H1 (cell line): ENCODE measurements at regions not wholly inside any gene's neighbourhood (a gene's known extent, or its start where the extent isn't known, plus 50 kb on each side); places are given as distances from the start of the nearest gene placed in this dataset.

Source experiments
- CEBPB ChIP-seq: IDR thresholded peaks from 2 replicates; pipeline ENCODE4 v1.6.1; 2012; ENCODE audit warnings: low read depth, low read length
- EZH2 ChIP-seq: fragments of 200-600 bp; sonication (generic); IDR thresholded peaks from 2 replicates; pipeline ENCODE4 v1.7.1; 2012; ENCODE audit warnings: low read depth, mild to moderate bottlenecking, moderate library complexity, low read length, inconsistent platforms; ENCODE audit not compliant: severe bottlenecking
- FOSL1 ChIP-seq: IDR thresholded peaks from 2 replicates; pipeline ENCODE4 v1.6.1; 2011; ENCODE audit warnings: mild to moderate bottlenecking, low read depth, low read length, moderate library complexity; ENCODE audit not compliant: insufficient read depth
- HDAC6 ChIP-seq: IDR thresholded peaks from one replicate; pipeline ENCODE4 v1.7.1; 2012; ENCODE audit warnings: low read depth, mild to moderate bottlenecking, inconsistent platforms, low read length, moderate library complexity
- KDM1A ChIP-seq: fragments of 200-600, 300-600 bp; sonication (generic); IDR thresholded peaks from 2 replicates; pipeline ENCODE4 v1.7.1; 2016; ENCODE audit warnings: mild to moderate bottlenecking, low read length, borderline replicate concordance
- RAD21 ChIP-seq, 2 experiments: IDR thresholded peaks in 1 of 2; conservative IDR thresholded peaks in 1 of 2; 2 replicates each; pipeline ENCODE4 v1.6.1; 2011; ENCODE audit warnings: low read depth in 2 of 2, low read length in 2 of 2, improper control_type of control experiment in 1 of 2, inconsistent platforms in 1 of 2, mild to moderate bottlenecking in 1 of 2, moderate library complexity in 1 of 2
- RXRA ChIP-seq: IDR thresholded peaks from 2 replicates; pipeline ENCODE4 v1.6.1; 2011; ENCODE audit warnings: low read depth, mild to moderate bottlenecking, low read length, moderate library complexity; ENCODE audit not compliant: insufficient read depth
- SIN3A ChIP-seq, 2 experiments: IDR thresholded peaks in 1 of 2; conservative IDR thresholded peaks in 1 of 2; 2 replicates each; pipeline ENCODE4 v1.6.1; 2011 to 2012; ENCODE audit warnings: low read length in 2 of 2, improper control_type of control experiment in 1 of 2, low read depth in 1 of 2, mild to moderate bottlenecking in 1 of 2
- SIRT6 ChIP-seq: IDR thresholded peaks from one replicate; pipeline ENCODE4 v1.7.1; 2012; ENCODE audit warnings: low read length, inconsistent platforms
- SRF ChIP-seq: IDR thresholded peaks from 2 replicates; pipeline ENCODE4 v1.6.1; 2011; ENCODE audit warnings: mild to moderate bottlenecking, low read depth, low read length, moderate library complexity
- TAF1 ChIP-seq: IDR thresholded peaks from 2 replicates; pipeline ENCODE4 v1.6.1; 2011; ENCODE audit warnings: mild to moderate bottlenecking, low read depth, low read length
- TF ChIP-seq, protein P1 (sequence below): fragments of 300-600 bp; sonication (generic); IDR thresholded peaks from 2 replicates; pipeline ENCODE4 v1.7.1; 2012; ENCODE audit warnings: low read length, moderate library complexity, mild to moderate bottlenecking, inconsistent platforms; ENCODE audit not compliant: insufficient replicate concordance

DNA sequence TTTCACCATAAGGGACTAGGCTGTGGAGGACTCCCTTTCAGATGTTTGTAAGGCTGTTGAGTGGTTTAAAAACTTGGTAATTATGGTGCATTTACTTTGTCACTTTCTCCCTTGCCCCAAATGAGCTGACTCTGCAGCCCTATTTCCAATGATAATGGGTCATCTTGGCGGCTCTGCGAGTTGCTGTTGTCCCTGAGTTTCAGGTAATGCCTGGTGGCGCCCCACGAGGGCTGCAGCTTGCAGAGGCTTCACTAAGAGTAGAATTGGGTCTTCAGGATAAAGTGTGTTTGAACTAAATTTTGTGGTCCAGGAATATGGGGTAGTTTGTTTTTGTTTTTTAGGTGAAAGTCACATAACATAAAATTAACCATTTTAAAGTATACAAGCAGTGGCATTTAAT, 450.1 kb upstream of the CFAP20DC start (continued):
- TF ChIP-seq, protein P1, sequence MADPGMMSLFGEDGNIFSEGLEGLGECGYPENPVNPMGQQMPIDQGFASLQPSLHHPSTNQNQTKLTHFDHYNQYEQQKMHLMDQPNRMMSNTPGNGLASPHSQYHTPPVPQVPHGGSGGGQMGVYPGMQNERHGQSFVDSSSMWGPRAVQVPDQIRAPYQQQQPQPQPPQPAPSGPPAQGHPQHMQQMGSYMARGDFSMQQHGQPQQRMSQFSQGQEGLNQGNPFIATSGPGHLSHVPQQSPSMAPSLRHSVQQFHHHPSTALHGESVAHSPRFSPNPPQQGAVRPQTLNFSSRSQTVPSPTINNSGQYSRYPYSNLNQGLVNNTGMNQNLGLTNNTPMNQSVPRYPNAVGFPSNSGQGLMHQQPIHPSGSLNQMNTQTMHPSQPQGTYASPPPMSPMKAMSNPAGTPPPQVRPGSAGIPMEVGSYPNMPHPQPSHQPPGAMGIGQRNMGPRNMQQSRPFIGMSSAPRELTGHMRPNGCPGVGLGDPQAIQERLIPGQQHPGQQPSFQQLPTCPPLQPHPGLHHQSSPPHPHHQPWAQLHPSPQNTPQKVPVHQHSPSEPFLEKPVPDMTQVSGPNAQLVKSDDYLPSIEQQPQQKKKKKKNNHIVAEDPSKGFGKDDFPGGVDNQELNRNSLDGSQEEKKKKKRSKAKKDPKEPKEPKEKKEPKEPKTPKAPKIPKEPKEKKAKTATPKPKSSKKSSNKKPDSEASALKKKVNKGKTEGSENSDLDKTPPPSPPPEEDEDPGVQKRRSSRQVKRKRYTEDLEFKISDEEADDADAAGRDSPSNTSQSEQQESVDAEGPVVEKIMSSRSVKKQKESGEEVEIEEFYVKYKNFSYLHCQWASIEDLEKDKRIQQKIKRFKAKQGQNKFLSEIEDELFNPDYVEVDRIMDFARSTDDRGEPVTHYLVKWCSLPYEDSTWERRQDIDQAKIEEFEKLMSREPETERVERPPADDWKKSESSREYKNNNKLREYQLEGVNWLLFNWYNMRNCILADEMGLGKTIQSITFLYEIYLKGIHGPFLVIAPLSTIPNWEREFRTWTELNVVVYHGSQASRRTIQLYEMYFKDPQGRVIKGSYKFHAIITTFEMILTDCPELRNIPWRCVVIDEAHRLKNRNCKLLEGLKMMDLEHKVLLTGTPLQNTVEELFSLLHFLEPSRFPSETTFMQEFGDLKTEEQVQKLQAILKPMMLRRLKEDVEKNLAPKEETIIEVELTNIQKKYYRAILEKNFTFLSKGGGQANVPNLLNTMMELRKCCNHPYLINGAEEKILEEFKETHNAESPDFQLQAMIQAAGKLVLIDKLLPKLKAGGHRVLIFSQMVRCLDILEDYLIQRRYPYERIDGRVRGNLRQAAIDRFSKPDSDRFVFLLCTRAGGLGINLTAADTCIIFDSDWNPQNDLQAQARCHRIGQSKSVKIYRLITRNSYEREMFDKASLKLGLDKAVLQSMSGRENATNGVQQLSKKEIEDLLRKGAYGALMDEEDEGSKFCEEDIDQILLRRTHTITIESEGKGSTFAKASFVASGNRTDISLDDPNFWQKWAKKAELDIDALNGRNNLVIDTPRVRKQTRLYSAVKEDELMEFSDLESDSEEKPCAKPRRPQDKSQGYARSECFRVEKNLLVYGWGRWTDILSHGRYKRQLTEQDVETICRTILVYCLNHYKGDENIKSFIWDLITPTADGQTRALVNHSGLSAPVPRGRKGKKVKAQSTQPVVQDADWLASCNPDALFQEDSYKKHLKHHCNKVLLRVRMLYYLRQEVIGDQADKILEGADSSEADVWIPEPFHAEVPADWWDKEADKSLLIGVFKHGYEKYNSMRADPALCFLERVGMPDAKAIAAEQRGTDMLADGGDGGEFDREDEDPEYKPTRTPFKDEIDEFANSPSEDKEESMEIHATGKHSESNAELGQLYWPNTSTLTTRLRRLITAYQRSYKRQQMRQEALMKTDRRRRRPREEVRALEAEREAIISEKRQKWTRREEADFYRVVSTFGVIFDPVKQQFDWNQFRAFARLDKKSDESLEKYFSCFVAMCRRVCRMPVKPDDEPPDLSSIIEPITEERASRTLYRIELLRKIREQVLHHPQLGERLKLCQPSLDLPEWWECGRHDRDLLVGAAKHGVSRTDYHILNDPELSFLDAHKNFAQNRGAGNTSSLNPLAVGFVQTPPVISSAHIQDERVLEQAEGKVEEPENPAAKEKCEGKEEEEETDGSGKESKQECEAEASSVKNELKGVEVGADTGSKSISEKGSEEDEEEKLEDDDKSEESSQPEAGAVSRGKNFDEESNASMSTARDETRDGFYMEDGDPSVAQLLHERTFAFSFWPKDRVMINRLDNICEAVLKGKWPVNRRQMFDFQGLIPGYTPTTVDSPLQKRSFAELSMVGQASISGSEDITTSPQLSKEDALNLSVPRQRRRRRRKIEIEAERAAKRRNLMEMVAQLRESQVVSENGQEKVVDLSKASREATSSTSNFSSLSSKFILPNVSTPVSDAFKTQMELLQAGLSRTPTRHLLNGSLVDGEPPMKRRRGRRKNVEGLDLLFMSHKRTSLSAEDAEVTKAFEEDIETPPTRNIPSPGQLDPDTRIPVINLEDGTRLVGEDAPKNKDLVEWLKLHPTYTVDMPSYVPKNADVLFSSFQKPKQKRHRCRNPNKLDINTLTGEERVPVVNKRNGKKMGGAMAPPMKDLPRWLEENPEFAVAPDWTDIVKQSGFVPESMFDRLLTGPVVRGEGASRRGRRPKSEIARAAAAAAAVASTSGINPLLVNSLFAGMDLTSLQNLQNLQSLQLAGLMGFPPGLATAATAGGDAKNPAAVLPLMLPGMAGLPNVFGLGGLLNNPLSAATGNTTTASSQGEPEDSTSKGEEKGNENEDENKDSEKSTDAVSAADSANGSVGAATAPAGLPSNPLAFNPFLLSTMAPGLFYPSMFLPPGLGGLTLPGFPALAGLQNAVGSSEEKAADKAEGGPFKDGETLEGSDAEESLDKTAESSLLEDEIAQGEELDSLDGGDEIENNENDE, result no peak
- TF ChIP-seq FOSL1 (no peak), SRF (no peak), SIN3A (conservative IDR thresholded peaks at IDR 0.05 in 1 of 2, IDR thresholded peaks at IDR 0.05 in 1 of 2; ENCODE audit: low read depth in 1 of 2, low read length in 2 of 2) (no peak), SIRT6 (no peak), RAD21 (IDR thresholded peaks at IDR 0.05 in 1 of 2, conservative IDR thresholded peaks at IDR 0.05 in 1 of 2; ENCODE audit: low read depth in 2 of 2, low read length in 2 of 2) (peak in 1 of 2 experiments; percentile 15; a peak in 2 of 4 replicates), KDM1A (no peak), RXRA (no peak), TAF1 (no peak), HDAC6 (no peak), EZH2 (no peak), CEBPB (no peak)
